Ovary (tissue), 3 donors: ENCODE measurements at regions not wholly inside any gene's neighbourhood (a gene's known extent, or its start where the extent isn't known, plus 50 kb on each side); places are given as distances from the start of the nearest gene placed in this dataset.

Experiments
- EP300 ChIP-seq: sonication (generic); formaldehyde crosslinking; IDR thresholded peaks from one replicate; pipeline ENCODE4 v1.6.1; 2017; ENCODE audit warnings: antibody characterized with exemption
- POLR2A ChIP-seq: fragments of 450-650 bp; IDR thresholded peaks from one replicate; pipeline ENCODE4 v1.6.1; 2017; ENCODE audit warnings: antibody characterized with exemption, mild to moderate bottlenecking, moderate library complexity
- TF ChIP-seq, protein P1 (sequence below), 3 donors: fragments of 450-650 bp in 2 of 3; fragments of 200-600 bp in 1 of 3; IDR thresholded peaks; one replicate each; pipeline versions ENCODE4 v1.5.1 to v1.8.0; 2016 to 2022; ENCODE audit warnings: antibody characterized with exemption in 3 of 3, mild to moderate bottlenecking in 1 of 3
- donor health status: DM: no; HTN: no; CAD: no.

- TF ChIP-seq EP300 = no peak
- no peak for TF ChIP-seq POLR2A
- TF ChIP-seq, protein P1, sequence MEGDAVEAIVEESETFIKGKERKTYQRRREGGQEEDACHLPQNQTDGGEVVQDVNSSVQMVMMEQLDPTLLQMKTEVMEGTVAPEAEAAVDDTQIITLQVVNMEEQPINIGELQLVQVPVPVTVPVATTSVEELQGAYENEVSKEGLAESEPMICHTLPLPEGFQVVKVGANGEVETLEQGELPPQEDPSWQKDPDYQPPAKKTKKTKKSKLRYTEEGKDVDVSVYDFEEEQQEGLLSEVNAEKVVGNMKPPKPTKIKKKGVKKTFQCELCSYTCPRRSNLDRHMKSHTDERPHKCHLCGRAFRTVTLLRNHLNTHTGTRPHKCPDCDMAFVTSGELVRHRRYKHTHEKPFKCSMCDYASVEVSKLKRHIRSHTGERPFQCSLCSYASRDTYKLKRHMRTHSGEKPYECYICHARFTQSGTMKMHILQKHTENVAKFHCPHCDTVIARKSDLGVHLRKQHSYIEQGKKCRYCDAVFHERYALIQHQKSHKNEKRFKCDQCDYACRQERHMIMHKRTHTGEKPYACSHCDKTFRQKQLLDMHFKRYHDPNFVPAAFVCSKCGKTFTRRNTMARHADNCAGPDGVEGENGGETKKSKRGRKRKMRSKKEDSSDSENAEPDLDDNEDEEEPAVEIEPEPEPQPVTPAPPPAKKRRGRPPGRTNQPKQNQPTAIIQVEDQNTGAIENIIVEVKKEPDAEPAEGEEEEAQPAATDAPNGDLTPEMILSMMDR (IDR thresholded peaks at IDR 0.05) = no peak
Measured at GRCh38 chr11:115869131-115869530, 364.9 kb upstream of the CADM1 start.
